Activated CD4-positive, alpha-beta T cell treated with anti-CD3 and anti-CD28 coated beads, Interleukin-2, amount 50 U/mL, for 24 hours (primary cell): ENCODE measurements at regions not wholly inside any gene's neighbourhood (a gene's known extent, or its start where the extent isn't known, plus 50 kb on each side); places are given as distances from the start of the nearest gene placed in this dataset.

Experiments used
- DNase-seq, 2 donors: peaks; one replicate each; pipeline ENCODE4 v3.0.0-alpha.2; 2020; ENCODE audit warnings: low read depth in 1 of 2, low spot score in 1 of 2

DNA sequence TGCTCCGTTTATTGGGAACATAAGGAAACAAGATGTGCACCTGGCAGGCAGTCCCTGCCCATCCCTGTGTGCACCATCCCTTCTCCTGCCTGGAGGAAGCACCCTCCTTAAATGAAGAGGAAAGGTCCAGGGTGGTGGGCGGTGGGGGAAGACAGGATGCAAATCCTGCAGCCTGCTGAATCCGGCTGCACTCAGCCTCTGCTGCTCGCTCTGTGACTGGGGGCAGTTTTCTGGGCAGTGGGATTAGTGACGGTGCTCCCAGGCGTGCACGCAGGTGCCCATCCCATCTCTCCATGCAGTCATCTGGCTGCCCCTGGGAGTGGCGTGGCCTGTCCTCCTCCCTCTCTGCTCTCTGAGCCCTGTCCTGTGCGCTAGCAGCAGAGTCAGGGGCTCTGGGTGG, 371.3 kb upstream of the MYT1L start:
- DNase-seq, result no peak

DNA sequence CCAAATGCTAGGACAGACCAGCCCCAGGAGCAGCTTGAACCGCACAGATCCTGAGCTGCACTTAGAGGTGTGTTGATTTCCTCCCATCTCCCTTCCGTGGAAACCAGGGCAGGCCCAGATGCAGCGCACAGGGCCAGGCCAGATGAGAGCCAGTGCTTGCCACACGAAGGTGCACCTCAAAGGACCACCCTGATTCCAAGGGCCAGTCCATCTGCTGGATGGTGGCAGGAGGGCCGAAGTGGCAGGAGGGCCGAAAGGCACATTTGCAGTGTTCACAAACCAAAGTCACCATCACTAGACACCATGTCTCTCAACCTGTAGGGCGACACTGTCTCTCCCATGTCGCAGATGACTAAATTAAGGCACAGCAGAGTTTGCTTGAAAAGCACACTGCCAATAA, 370.7 kb upstream of the MYT1L start:
- DNase-seq, result no peak

DNA sequence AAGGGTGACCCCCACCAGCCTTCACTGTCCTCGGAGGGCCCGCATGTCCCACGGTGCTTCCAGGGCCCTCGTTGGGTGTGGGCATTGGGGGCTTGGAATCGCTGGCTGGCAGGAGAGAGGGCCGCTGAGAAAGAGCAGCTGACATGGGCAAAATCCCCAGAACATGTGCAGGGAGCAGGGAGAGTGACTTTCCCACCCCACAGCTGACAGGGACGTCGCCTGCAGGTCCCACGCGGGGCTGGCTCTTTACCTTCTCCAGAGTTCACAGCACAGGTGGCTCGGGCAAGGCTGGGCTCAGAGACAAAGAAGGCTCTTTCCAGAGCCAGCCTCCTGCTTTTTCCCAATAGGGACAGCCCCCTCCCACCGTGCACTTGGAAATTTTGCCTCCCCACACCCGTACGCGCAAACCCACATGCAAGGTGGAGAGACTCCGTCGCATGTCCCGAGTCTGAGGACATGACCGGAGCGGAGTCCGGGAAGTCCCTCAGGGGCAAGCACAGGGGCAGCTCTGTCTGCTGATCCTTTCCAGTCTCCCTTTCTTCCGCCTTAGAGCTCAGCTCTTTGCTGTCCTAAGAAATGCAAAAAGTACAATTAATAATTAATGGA, 370.2 kb upstream of the MYT1L start:
- no peak for DNase-seq

DNA sequence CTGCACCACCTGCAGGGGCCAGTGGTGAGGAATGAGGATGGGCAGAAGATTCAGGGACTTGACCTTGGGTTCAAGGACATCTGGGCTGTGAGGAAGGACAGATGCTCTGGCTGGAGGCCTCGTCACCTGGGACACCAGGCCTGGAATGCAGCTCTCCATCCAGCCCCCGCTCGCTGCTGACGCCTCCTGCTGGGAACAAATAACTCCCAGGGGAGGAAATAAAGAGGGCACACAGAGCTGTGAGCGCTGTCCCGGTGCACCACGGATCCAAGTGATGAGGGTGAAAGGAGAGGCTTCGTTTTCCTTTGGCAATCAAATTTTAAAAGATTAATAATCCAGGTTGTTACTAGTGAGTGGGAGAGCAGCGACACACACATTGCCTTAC, 368.0 kb upstream of the MYT1L start:
- DNase-seq, result no peak

DNA sequence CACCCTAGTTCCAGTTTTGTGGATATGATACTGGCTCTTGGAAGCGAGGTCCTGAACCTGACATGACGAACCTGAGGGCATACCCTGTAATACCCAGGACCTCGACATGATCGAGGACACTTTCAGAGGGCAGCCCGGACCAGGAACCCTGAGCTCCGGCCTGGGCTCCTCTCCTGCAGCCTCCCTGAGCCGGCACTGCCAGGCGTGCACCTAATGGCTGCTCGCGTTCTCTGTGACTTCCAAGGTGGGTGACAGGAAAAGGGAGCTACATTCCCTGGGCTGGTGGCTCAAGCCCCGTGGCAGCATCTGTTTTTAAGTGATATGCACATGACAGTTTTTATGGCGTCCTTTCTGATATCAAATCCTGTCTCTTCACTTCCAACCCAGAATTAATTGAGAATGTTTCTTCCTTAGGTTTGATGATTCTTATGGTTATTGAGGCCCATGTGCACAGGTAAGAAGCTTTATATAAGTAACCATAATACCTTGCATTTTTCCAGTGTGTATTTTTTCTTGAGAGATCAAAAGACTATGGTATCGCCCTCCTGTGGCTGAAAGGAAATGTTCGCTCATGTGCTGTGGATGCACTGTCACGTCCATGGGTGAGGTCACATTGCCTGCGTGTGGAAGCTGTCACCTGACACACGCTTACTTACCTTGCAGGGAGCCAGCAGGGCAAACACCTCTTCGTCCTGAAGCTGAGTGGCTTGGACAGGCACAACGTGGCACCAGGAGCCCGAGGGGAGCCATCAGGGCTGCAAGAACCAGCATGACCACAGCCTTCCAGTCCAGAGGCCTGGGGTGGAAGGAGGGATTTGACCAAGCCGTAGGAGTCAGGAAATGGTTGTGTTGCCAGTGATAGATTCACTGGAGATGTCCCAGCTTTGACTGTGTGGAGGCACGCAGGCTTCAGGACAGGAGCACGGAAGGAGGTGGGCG, 367.4 kb upstream of the MYT1L start:
- DNase-seq, result no peak

DNA sequence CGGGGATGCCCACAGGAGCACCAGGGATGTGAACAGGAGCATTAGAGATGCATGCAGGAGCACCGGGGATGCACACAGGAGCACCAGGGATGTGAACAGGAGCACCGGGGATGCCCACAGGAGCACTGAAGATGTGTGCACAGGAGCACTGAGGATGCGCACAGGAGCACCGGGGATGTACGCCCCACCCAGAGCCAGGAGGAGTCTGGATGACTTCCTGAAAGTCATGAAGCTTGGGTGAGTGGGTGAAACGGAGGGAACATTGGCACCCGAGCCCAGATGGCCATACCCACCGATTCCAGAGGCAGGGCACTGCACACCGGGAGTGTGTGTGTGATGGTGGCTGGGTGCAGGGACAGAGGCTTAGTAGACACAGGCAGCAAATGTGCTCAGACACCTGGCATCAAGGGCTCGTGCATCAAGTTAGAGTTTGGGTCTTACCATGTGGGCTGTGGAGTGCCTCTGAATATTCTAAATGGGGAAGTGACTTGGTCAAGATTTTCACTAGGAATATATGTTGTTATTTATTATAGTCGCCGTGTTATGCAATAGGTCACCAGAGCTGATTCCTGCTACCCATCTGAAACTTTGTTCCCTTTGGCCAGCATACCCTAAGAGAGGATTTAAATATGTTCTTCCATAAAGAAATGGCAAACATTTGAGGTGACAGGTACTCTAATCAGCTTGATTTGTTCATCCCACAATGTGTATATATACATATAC, 365.8 kb upstream of the MYT1L start:
- no peak for DNase-seq

DNA sequence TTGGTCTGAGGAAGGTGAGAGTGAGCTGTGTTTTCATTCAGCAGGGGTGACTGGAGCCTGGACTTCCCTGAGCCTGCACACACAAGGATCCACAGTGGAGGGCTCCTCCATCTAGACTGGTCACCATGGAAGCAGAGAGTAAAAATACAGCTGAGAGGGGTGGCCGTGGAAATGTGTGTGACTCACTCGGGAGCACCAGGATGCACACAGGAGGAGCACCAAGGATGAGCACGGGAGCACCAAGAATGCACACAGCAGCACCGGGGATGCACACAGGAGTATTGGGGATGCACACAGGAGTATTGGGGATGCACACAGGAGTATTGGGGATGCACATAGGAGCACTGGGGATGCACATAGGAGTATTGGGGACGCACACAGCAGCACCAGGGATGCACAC, 365.2 kb upstream of the MYT1L start:
- DNase-seq, result no peak

DNA sequence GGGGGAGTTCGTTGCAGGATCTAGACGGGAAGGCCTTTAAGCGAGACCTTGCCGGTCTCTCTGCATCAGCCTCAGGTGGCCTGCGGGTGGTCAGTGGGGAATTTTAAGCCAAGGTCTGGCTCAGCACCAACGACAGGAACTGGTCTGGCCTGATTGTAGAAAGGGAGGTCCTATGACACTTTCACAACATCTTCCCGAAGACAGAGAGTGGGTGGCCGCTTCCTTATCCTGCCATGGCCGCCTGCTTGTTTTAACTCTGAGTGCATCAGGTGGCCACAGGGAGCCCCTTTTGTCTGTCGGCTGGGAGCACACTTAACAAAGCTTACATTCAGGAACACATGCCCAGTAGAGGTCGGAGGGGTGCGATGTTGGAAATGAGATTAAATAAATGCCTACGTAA, 363.7 kb upstream of the MYT1L start:
- DNase-seq, result no peak

DNA sequence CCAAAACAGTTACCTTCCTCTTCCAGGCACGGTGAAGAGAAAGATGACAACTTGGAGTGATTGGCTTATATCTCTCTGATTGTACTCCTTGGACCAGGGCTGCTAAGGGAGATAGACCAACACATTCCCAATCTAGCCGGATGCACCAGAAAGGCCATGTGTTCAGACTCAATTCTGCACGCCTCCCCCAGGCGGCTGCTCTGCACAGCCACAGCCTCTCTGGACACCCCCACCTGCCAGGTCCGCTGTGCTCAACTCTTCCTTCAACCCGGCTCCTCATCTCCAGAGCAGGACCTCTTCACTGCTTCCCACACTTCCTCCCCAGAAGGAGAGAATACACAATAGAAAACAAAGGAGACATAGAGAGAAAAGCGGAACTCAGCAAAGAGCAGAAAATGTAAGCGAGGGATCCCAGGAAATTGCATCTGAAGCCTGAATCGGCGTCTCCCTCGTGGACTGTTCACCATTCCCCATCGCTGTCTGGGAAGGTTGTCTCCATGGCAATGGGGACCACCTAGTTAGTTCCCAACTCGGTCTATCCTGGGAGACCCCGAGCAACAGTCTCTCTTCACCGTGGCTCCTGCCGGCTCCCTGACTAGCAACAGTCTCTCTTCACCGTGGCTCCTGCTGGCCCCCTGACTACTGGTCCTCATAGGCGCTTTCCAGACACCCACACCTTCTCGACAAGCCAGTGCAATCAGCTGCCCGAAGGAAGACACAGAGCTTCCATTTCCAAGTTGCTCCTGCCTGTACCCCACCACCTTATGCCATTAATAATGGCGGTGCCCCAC, 361.7 kb upstream of the MYT1L start:
- no peak for DNase-seq

DNA sequence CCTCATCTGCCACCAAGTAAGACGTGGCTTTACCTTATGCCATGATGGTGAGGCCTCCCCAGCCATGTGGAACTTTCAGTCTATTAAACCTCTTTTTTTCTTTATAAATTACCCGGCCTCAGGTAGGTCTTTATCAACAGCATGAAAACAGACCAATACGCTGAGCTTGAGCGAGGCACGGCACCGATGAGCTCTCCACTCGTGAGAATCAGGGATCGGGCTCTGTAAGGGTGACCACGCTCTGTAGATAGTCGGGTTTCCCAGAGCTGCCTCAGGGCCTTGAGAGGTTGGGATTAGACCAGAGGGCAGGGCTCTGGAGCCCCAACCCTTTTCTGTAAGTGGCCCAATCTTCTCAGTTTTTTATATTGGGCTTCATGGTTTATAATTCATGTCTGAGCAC, 360.3 kb upstream of the MYT1L start:
- DNase-seq, result no peak

DNA sequence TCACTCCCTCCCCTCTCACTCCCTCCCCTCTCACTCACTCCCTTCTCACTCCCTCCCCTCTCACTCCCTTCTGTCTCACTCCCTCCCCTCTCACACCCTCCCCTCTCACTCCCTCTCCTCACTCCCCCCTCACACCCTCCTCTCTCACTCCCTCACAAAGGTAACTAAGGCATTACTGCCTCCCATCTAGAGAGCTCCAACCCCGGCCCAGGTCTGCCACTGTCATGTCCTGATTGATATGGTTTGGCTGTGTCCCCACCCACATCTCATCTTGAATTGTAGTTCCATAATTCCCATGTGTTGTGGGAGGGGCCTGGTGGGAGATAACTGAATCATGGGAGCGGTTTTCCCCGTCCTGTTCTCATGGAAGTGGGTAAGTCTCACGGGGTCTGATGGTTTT, 359.9 kb upstream of the MYT1L start:
- no peak for DNase-seq

DNA sequence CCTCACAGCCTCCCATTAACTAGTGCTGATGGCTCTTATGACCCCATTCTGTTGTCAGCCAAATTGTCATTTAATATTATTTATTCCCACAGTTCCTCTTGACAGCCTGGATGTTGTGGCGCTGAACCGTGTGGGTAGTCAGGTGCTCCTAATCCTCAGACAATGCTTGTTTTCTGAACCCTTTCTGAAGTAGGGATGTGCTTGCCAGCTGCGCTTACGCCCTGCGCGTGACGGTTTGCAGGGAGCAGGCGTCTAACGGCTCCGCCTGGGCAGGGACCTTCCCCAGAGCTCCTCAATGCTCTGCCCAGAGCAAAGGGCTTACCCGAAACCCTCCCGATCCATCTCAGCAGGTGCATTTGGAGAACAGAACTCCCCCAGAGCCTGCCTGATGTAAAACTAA, 358.2 kb upstream of the MYT1L start:
- DNase-seq, result no peak

DNA sequence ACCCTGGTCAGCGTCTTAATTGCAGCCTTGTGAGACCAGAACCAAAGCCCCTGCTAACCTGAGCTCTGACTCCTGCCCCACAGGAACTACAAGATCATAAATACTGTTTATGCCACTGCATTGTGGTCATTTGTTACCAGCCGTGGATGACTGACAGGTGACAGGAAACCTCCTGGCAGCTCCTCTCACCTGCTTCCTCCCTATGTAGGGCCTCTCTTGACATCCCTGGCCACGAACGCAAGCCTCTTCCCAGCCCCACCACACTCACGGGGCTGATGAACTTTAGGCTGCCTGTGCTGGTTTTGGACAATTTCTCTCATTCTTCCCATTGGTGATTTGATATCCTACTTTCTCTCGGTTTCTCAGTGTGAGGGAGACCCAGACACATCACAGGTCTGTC, 357.2 kb upstream of the MYT1L start:
- no peak for DNase-seq

DNA sequence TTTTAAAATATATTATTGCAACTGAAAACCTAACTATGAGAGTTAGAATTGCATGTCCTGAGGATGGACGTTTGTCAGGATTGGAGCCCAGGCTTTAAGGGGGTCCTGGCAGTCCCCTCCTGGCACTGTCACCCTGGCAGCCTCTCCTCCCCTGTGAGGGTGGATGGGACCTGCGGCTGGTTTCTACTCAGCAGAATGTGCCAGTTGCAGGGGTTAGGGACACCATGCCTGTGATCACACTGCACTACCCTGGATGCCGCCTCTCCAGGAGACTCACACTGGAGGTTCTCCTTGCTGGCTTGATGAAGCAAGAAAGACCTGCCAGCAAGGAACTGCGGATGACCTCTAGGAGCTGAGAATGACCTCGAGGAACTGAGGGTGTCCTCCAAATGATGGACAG, 356.7 kb upstream of the MYT1L start:
- DNase-seq, result no peak

DNA sequence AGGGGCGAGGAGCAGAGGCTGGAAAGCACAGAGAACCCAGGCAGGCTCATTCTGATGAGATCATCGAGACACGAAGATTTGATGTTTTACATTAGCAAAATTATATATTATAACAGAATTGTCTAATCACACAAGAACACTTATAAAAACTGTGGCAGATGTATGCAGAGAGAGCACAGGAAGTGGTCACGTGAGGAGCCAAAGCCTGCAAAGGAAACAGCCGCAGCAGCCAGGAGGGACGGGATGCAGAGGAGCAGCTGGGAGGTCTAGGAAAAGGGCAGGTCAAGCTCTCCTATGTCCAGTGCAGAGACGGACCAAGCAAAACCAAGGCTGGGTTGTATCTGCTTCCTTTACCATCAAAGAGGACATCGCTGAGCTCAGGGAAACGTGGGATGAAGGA, 355.1 kb upstream of the MYT1L start:
- no peak for DNase-seq

DNA sequence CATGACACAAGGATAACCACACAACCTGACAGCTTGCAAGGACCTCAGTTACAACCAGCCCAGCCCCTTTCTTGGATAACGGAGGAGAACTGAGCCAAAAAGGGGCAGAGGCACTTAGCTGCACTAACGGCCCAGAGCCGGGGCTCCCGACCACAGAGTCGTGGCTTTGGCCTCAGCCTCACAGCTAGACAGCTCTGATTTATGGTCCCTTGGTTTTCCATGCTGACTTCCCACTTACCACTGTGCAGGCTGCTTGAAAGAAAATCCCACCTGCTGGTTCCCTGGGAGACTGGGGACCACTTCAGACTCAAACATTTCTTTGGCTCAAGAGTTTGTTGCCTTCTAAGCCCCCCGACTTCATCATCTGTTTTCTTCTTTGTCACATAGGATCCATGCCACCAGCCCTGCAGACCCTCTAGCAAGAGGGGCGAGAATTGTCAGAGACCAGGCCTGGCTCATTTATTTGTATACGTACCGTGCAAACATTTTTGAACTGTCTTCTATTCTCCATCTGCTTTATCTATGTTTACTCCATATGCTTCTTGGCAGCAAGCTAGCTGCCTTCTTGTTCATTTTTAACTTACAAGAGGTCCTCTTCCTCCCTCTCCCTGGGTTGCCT, 352.6 kb upstream of the MYT1L start:
- no peak for DNase-seq

DNA sequence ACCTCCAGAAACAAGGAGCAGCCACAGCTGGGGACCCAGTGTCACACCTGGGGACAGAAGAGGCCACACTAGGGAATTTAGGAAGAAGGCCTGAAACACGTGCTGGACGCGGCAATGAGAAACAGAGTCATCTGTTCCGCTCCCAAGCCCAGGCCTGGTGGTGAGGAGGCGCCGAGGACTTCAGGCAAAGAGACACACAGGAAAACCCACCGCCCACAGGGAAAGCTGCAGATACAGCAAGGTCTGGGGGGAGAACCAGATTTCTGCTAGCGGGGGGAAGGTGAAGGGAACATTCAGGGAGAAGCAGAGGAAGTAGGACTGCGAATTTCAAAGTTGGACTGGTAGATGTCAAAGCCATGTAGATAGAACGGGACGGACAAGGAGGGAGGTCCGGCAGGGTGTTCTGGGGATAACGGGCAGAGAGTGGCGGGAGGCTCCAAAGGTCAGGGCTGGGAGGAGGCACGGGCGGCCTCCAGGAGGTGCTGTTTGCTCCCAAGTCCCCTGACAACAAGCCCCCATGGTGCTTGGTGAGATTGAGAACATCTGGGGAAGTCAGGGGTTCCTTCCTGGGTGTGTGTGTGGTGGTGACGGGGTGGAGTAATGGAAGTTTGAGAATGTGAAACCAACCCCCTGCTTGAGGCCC, 351.7 kb upstream of the MYT1L start:
- no peak for DNase-seq

DNA sequence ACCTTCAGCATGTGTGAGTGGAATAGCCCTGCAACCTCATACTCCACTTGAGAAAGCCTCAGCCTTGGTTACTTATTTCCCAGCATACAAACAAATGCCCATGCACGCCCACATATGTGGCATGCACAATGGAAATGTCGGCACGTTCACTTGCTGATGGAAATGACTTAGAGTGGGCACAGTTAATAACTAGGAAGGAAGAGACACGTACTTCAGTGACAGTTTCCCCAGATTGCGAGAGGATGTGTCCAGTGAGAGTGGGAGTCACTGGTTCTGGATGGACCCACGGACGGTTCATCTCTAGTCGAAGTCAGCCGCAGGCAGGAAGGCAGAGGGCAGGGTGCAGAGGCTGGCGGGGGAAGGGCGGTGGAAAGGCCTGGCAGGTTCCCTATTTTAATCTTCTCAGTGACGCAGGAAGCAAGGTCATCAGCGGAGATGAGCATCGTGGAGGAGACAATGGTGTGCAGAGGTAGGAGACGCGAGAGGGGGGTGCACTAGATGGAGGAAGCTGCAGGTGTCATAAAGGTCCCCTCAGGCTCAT, 350.7 kb upstream of the MYT1L start:
- DNase-seq, result no peak

DNA sequence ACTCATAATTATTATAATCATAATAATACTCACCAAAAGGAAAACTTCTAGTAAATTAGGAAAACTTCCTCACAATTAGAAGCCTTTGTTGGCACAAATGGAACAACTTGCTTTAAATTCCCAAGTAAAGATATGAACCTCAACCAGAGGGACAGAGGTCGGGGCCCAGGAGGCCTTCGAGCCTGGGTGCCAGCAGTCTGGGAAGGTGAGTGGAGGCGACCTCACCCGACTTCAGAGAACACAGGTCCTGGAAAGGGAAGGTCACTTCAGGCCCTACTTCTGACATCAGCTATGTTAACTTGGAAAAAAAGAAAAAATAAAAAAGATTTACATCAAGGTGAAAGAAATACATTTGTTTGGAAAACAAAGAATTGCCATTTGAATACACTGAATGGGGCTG, 350.0 kb upstream of the MYT1L start:
- DNase-seq, result no peak

DNA sequence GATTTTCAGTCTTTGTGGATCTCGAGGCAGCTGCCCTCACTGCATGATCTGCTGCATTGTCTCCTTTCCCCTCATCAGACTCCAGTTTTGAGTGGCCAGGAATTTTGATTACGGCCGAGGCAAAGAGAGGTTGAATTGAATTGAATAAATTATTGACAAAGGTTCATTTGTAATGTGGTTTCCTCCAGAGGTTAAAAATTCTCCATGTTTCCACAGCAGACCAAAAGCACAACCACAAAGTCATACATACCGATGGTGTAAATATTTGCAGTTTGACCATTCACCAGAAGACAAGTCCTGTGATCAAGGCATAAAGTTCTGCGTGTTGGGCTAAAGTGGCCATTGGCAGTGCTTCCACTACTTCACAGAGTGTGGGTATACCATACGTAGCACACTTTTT, 343.8 kb upstream of the MYT1L start:
- no peak for DNase-seq
